ENCODE measurements at regions not wholly inside any gene's neighbourhood (a gene's known extent, or its start where the extent isn't known, plus 50 kb on each side); places are given as distances from the start of the nearest gene placed in this dataset.

DNA sequence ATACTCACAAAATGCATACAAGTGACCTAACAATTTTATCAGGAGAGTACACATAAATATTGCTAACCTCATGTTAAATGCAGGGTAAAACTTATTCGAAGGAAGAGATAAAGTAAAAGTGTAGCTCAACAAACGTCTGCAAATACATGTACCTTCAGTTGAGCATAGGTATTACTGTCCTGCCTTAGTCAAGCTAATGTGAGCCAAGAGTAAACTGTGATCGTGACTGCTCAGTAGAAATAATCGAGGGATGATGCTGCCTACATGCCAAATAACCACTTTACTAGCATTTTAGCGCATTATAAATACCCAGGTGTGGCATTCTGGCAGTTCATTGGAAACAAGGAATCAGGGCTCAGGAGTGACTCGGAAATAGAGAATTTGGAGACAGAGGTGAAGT lies 779.5 kb downstream of the SOCS6 start:
- ATAC-seq (no peak), DNase-seq (no peak)
- Histone ChIP-seq H3K36me3 (no peaks in the 10 kb centered on the region), H3K4me1 (no peaks in the 10 kb centered on the region), H3K27me3 (no peaks in the 10 kb centered on the region), H3K27ac (no peak overlapping the region), H3K4me3 (no peak overlapping the region), H3K9me3 (no peaks in the 10 kb centered on the region)
- TF ChIP-seq POLR2A (IDR thresholded peaks at IDR 0.05) = no peak
- TF ChIP-seq, protein P1, sequence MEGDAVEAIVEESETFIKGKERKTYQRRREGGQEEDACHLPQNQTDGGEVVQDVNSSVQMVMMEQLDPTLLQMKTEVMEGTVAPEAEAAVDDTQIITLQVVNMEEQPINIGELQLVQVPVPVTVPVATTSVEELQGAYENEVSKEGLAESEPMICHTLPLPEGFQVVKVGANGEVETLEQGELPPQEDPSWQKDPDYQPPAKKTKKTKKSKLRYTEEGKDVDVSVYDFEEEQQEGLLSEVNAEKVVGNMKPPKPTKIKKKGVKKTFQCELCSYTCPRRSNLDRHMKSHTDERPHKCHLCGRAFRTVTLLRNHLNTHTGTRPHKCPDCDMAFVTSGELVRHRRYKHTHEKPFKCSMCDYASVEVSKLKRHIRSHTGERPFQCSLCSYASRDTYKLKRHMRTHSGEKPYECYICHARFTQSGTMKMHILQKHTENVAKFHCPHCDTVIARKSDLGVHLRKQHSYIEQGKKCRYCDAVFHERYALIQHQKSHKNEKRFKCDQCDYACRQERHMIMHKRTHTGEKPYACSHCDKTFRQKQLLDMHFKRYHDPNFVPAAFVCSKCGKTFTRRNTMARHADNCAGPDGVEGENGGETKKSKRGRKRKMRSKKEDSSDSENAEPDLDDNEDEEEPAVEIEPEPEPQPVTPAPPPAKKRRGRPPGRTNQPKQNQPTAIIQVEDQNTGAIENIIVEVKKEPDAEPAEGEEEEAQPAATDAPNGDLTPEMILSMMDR (IDR thresholded peaks at IDR 0.05 in 4 of 5, conservative IDR thresholded peaks at IDR 0.05 in 1 of 5) = no peak
- intact Hi-C loops (cut with DNase I; ENCODE audit: low total_unique reads) (no loop called here), in situ Hi-C loops (cut with MboI; ENCODE audit: low sequenced_read_pairs in 4 of 4) (no loop called here)

DNA sequence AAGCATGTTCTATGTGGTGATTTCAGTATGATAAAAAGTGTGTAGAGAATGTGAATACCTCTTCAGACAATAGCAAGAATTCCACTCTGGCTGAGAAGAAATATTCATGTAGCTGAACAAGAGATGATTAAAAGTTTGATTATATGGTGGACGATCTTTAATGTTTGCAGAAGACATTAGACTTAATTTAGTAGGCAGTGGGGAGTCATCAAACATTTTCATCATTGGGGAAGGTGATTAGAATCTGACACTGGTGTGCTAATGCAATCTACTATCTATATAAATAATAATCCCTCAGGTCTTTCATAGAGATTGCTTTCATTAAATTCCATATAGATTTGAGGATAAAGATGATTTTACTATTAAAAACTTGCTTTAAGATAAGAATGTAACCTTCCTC lies 761.0 kb downstream of the SOCS6 start:
- intact Hi-C loops (cut with DNase I; ENCODE audit: low total_unique reads) = no loop called here
- Histone ChIP-seq H3K4me1 (no peaks in the 10 kb centered on the region), H3K27me3 (no peaks in the 10 kb centered on the region), H3K4me3 (no peak overlapping the region), H3K9me3 (no peaks in the 10 kb centered on the region), H3K27ac (no peak overlapping the region), H3K36me3 (no peaks in the 10 kb centered on the region)
- no peak for TF ChIP-seq POLR2A (IDR thresholded peaks at IDR 0.05)
- TF ChIP-seq, protein P1 (IDR thresholded peaks at IDR 0.05 in 4 of 5, conservative IDR thresholded peaks at IDR 0.05 in 1 of 5) = no peak
- ATAC-seq (no peak), DNase-seq (no peak)
- in situ Hi-C loops (cut with MboI; ENCODE audit: low sequenced_read_pairs in 4 of 4) = no loop called here

DNA sequence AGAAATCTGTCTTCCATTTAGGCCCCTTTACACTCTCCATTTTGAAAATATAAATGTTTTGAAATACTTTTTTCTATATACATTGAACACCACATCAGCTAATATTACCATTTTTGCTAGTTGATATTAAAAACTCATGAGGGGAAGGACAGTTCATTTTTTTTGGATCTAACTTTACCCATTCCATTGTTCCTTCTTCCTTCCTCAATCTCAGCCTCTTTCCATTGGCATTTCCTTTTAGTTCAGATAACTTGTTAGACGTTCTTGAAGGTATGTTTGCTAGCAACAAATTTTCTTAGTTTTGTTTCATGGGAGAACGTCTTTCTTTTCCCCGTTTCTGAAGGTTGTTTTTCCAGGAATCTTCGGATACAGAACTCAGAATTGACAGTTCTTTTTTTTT lies 759.0 kb downstream of the SOCS6 start:
- ATAC-seq = no peak
- Histone ChIP-seq H3K4me3 (no peak overlapping the region), H3K27ac (no peak overlapping the region), H3K4me1 (no peaks in the 10 kb centered on the region), H3K36me3 (no peaks in the 10 kb centered on the region), H3K27me3 (no peaks in the 10 kb centered on the region), H3K9me3 (no peaks in the 10 kb centered on the region)
- in situ Hi-C loops (cut with MboI; ENCODE audit: low sequenced_read_pairs in 4 of 4) (no loop called here), intact Hi-C loops (cut with DNase I; ENCODE audit: low total_unique reads) (no loop called here)
- TF ChIP-seq, protein P1 (IDR thresholded peaks at IDR 0.05 in 4 of 5, conservative IDR thresholded peaks at IDR 0.05 in 1 of 5) = no peak
- DNase-seq = no peak

DNA sequence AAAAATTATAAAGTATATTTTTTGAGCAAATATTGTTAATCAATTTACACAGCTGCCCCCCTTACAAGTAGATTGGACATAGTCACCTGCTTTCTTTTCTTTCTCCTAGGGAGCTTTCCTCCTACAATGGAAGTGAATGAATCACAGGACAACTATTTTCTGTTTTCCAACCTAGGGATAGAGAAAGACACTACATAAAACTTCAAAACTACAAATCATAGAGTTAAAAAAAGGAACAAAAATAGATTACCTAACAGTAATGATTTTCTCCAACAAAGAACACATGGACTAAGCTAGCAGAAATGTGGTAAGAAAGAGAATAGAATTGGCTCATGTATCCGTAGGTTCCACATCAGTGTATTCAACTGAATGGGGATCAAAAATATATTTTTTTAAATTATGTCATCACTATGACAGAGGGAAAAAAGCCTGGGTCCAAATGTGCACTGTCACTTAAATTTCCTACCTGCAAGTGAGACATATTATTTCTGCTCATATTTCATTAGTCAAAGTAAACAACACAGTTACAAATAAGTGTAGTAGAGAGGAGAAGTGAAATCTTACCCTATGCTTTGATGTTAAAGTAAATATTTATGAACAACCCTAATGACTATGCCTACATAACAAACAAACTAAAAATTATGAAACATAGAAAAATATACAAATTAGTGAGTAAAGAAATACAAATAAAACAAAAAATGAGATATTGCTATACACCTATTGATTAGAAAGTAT lies 756.7 kb downstream of the SOCS6 start:
- Histone ChIP-seq H3K27me3 (no peaks in the 10 kb centered on the region), H3K9me3 (no peaks in the 10 kb centered on the region), H3K27ac (no peak overlapping the region), H3K4me3 (no peak overlapping the region), H3K4me1 (no peaks in the 10 kb centered on the region), H3K36me3 (no peaks in the 10 kb centered on the region)
- no peak for DNase-seq
- in situ Hi-C loops (cut with MboI; ENCODE audit: low sequenced_read_pairs in 4 of 4) (no loop called here), intact Hi-C loops (cut with DNase I; ENCODE audit: low total_unique reads) (no loop called here)
- ATAC-seq = no peak
- no peak for TF ChIP-seq POLR2A (IDR thresholded peaks at IDR 0.05)
- TF ChIP-seq, protein P1 (IDR thresholded peaks at IDR 0.05 in 4 of 5, conservative IDR thresholded peaks at IDR 0.05 in 1 of 5) = no peak

DNA sequence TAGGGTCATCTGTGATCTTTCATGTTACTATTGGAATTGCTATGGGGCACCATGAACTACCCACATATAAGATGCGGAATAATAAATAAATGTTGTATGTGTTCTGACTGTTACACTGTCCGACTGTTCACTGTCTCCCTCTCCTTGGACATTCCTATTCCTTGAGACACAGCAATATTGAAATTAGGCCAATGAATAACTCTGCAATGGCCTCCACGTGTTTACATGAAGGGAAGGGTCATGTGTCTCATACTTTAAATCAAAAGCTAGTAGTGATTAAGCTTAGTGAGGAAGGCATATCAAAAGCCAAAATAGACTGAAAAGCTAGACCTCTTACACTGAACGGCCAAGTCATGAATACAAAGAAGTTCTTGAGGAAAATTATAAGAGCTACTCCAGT lies 751.3 kb downstream of the SOCS6 start:
- no peak for TF ChIP-seq POLR2A (IDR thresholded peaks at IDR 0.05)
- TF ChIP-seq, protein P1 (IDR thresholded peaks at IDR 0.05 in 4 of 5, conservative IDR thresholded peaks at IDR 0.05 in 1 of 5) = no peak
- ATAC-seq (no peak), DNase-seq (no peak)
- in situ Hi-C loops (cut with MboI; ENCODE audit: low sequenced_read_pairs in 4 of 4) (no loop called here), intact Hi-C loops (cut with DNase I; ENCODE audit: low total_unique reads) (no loop called here)
- no peak overlapping the region for H3K4me3 ChIP-seq
- no peaks in the 10 kb centered on the region for H3K4me1 ChIP-seq
- H3K9me3 ChIP-seq = no peaks in the 10 kb centered on the region
- H3K27me3 ChIP-seq = no peaks in the 10 kb centered on the region
- no peaks in the 10 kb centered on the region for H3K36me3 ChIP-seq
- no peak overlapping the region for H3K27ac ChIP-seq
